Progenitor cell of endocrine pancreas (in vitro differentiated cells): ENCODE measurements at regions not wholly inside any gene's neighbourhood (a gene's known extent, or its start where the extent isn't known, plus 50 kb on each side); places are given as distances from the start of the nearest gene placed in this dataset.

Experiments
- DNase-seq: peaks from one replicate; pipeline ENCODE4 v3.0.0; 2021; ENCODE audit warnings: low spot score; ENCODE audit not compliant: unreplicated experiment
- H3K27ac Mint-ChIP-seq: 2 replicates; pipeline ENCODE4 v1.8.0; 2021; ENCODE audit warnings: mild to moderate bottlenecking, moderate library complexity, mixed read lengths
- H3K27me3 Mint-ChIP-seq: 2 replicates; pipeline ENCODE4 v1.8.0; 2021; ENCODE audit warnings: mixed read lengths
- H3K36me3 Mint-ChIP-seq: 2 replicates; pipeline ENCODE4 v1.8.0; 2022; ENCODE audit warnings: mixed read lengths; ENCODE audit not compliant: insufficient read depth
- H3K4me1 Mint-ChIP-seq: 2 replicates; pipeline ENCODE4 v1.8.0; 2021; ENCODE audit warnings: low read depth, mixed read lengths
- H3K4me3 Mint-ChIP-seq: 2 replicates; pipeline ENCODE4 v1.8.0; 2021; ENCODE audit warnings: low read depth, mild to moderate bottlenecking, moderate library complexity, mixed read lengths
- H3K9me3 Mint-ChIP-seq: 2 replicates; pipeline ENCODE4 v1.8.0; 2021; ENCODE audit warnings: low read depth, mixed read lengths
- TF ChIP-seq, protein P1 (sequence below): fragments of 200-600 bp; sonication (generic); IDR thresholded peaks from one replicate; pipeline ENCODE4 v1.5.0; 2021; ENCODE audit warnings: antibody characterized with exemption, mild to moderate bottlenecking; ENCODE audit not compliant: unreplicated experiment

DNA sequence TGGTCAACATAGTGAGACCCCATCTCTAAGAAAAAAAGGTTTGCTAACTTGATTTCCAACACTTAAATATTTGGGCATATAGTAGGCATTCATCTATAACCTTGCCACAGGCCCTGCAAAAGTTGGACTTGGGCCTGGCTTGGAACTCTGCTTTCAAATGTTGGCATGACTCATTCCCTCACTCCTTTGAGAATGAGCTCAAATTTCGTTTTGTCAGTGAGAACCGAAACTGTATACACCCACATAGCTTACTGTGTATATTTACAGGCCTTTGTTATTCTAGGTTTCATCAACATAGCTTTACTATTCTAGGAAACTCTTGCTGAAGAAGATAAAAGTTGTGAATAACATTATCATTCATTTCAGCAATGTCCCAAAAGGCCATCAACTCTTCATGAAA, 88.7 kb upstream of the ELOVL6 start:
- Mint-ChIP-seq H3K4me3 (no peak overlapping the region), H3K4me1 (no peaks in the 10 kb centered on the region), H3K9me3 (no peaks in the 10 kb centered on the region), H3K36me3 (no peaks in the 10 kb centered on the region), H3K27ac (no peak overlapping the region), H3K27me3 (no peaks in the 10 kb centered on the region)
- TF ChIP-seq, protein P1, sequence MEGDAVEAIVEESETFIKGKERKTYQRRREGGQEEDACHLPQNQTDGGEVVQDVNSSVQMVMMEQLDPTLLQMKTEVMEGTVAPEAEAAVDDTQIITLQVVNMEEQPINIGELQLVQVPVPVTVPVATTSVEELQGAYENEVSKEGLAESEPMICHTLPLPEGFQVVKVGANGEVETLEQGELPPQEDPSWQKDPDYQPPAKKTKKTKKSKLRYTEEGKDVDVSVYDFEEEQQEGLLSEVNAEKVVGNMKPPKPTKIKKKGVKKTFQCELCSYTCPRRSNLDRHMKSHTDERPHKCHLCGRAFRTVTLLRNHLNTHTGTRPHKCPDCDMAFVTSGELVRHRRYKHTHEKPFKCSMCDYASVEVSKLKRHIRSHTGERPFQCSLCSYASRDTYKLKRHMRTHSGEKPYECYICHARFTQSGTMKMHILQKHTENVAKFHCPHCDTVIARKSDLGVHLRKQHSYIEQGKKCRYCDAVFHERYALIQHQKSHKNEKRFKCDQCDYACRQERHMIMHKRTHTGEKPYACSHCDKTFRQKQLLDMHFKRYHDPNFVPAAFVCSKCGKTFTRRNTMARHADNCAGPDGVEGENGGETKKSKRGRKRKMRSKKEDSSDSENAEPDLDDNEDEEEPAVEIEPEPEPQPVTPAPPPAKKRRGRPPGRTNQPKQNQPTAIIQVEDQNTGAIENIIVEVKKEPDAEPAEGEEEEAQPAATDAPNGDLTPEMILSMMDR, result no peak
- no peak for DNase-seq

DNA sequence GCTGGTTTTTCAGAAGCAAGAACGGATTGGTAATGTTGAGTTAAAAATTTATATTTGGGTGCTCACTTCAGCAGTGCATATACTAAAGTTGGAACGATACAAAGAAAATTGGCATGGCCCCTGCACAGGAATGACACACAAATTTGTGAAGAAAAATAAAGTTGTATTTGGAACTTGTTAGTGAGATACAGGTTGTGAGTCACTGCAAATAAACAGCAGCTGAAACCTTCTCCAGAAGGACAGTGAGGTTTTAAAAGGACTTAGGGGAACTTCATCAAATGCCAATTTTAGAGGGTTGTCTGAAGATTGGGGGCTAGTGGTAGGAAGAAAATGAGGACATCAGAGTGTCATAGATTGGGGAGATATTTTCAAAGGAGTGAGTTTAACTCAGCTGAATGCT, 79.7 kb upstream of the ELOVL6 start:
- Mint-ChIP-seq H3K9me3 (peaks cover 6% of the 10 kb centered on the region), H3K27ac (no peak overlapping the region), H3K4me3 (no peak overlapping the region), H3K36me3 (no peaks in the 10 kb centered on the region), H3K4me1 (peaks cover 8% of the 10 kb centered on the region), H3K27me3 (no peaks in the 10 kb centered on the region)
- DNase-seq, result no peak
- TF ChIP-seq, protein P1, result no peak

DNA sequence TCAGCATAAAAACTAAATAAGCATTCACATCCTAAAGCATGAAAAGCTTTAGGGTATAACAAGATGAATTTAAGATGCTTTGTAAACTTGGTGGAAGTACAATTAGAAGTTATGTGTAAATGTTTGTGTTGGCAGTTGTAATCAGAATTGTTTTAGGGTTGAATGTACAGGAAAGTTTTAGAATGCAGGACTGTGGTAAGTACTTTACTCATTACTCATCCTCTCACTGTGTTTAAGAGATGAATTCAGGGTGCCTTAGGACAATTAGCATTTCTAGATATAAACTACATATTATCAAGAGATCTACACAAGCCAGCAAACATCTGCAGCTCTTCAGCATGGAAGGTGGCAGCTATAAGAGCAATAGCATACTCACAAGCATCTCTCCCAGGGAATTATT, 77.5 kb upstream of the ELOVL6 start:
- no peak overlapping the region for H3K4me3 Mint-ChIP-seq

DNA sequence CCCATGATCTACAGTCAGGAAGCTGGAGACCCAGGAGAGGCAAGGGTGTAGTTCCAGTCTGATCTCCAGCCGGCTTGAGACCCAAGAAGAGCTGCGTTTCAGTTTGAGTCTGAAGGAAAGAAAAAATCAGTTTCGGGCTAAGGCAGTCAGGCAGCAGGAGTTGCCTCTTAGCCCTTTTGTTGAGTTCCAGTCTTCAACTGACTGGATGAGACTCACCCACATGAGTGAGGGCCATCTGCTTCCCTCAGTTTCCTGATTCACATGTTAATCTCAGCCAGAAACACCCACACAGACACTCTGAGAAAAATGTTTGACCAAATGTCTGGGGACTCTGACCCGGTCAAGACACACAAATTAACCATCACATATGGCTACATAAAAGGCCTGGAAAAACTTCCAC, 73.6 kb upstream of the ELOVL6 start:
- TF ChIP-seq, protein P1, result no peak
- Mint-ChIP-seq H3K9me3 (peaks cover 6% of the 10 kb centered on the region), H3K4me3 (no peak overlapping the region), H3K27ac (no peak overlapping the region), H3K36me3 (no peaks in the 10 kb centered on the region), H3K4me1 (no peaks in the 10 kb centered on the region), H3K27me3 (no peaks in the 10 kb centered on the region)
- no peak for DNase-seq

More for the DNA sequence above, 77.5 kb upstream of the ELOVL6 start:
- no peaks in the 10 kb centered on the region for H3K27me3 Mint-ChIP-seq
- DNase-seq, result no peak
- H3K9me3 Mint-ChIP-seq, result peaks cover 6% of the 10 kb centered on the region
- TF ChIP-seq, protein P1, result no peak
- no peak overlapping the region for H3K27ac Mint-ChIP-seq
- H3K4me1 Mint-ChIP-seq, result peaks cover 8% of the 10 kb centered on the region
- H3K36me3 Mint-ChIP-seq, result no peaks in the 10 kb centered on the region

DNA sequence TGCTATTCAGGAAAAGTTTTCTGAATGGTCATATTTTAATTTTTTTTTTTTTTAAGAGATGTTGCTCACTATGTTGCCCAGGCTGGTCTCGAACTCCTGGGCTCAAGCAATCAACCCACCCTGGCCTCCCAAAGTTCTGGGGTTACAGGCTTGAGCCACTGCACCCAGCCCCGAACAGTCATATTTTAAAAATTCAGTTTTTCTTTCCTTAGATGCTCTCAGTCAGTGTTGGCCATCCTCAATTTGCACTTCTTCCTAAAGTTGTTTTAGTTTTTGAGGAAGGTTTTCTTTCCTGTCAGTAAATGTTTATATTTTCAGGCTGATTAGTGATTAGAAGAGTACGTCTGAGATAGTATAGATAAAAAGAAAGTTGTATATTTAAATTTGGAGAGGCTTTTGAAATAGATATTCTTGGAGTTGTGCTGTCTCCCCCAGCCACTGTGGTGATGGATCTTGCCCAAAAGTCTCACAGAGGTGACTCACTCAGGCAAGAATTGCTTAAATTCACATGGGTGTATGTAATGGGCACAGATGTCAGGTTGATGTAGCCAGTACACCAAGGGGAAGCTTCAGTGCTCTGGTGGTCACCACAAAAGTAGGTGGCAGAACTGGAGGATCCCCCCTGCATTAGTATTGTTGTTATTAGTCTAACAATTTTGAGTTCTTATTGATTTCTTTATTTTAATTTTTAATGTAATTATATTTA, 72.2 kb upstream of the ELOVL6 start:
- Mint-ChIP-seq H3K4me3 (no peak overlapping the region), H3K4me1 (no peaks in the 10 kb centered on the region), H3K36me3 (no peaks in the 10 kb centered on the region), H3K27me3 (no peaks in the 10 kb centered on the region), H3K27ac (no peak overlapping the region), H3K9me3 (peaks cover 4% of the 10 kb centered on the region)
- TF ChIP-seq, protein P1, result no peak
- DNase-seq, result no peak
